ENCODE measurements at regions not wholly inside any gene's neighbourhood (a gene's known extent, or its start where the extent isn't known, plus 50 kb on each side); places are given as distances from the start of the nearest gene placed in this dataset.

GRCh38 chr14:86442135-86442534, 912.2 kb downstream of the FLRT2 start:
- TF ChIP-seq CTCF (IDR thresholded peaks at IDR 0.05; ENCODE audit: low read depth, low read length, missing input control) = no peak
- no peak for TF ChIP-seq JUND (IDR thresholded peaks at IDR 0.05)
